Vagina (tissue), 2 donors: ENCODE measurements at regions not wholly inside any gene's neighbourhood (a gene's known extent, or its start where the extent isn't known, plus 50 kb on each side); places are given as distances from the start of the nearest gene placed in this dataset.

Experiments
- POLR2A ChIP-seq, 2 donors: fragments of 450-650 bp; IDR thresholded peaks; one replicate each; pipeline ENCODE4 v1.6.1; 2017; ENCODE audit warnings: antibody characterized with exemption in 2 of 2, mild to moderate bottlenecking in 2 of 2, moderate library complexity in 2 of 2
- POLR2AphosphoS5 ChIP-seq, 2 donors: sonication (generic); formaldehyde crosslinking; IDR thresholded peaks; one replicate each; pipeline ENCODE4 v1.9.0; 2017; ENCODE audit warnings: antibody characterized with exemption in 2 of 2, mild to moderate bottlenecking in 2 of 2, low read depth in 1 of 2; ENCODE audit not compliant: insufficient read depth in 1 of 2
- TF ChIP-seq, protein P1 (sequence below), 3 experiments: fragments of 450-650 bp in 2 of 3; fragments of 200-600 bp in 1 of 3; sonication (generic) in 1 of 3; IDR thresholded peaks; one replicate each; pipeline ENCODE4 v1.5.1; 2017 to 2019; ENCODE audit warnings: antibody characterized with exemption in 3 of 3, mild to moderate bottlenecking in 2 of 3, moderate library complexity in 2 of 3

DNA sequence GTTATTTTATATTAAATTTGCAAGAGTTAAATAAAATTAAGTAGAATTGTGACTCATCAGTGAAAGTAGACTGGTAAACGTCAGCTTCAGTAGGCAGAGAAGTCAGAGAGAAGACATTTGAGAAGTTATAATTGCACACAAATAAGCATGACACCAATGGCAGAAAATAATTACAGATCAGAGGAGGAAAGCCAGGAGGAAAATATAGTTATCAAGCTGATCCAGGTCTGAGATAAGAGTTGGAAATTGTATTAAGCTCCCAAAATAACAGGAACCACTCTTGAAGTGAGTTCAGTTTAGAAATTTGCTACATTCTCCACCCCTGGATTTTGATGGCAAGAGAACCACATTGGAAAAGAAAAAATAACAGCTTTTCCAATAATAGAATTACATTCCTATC is 533.8 kb upstream of the CHORDC1 start:
- TF ChIP-seq, protein P1, sequence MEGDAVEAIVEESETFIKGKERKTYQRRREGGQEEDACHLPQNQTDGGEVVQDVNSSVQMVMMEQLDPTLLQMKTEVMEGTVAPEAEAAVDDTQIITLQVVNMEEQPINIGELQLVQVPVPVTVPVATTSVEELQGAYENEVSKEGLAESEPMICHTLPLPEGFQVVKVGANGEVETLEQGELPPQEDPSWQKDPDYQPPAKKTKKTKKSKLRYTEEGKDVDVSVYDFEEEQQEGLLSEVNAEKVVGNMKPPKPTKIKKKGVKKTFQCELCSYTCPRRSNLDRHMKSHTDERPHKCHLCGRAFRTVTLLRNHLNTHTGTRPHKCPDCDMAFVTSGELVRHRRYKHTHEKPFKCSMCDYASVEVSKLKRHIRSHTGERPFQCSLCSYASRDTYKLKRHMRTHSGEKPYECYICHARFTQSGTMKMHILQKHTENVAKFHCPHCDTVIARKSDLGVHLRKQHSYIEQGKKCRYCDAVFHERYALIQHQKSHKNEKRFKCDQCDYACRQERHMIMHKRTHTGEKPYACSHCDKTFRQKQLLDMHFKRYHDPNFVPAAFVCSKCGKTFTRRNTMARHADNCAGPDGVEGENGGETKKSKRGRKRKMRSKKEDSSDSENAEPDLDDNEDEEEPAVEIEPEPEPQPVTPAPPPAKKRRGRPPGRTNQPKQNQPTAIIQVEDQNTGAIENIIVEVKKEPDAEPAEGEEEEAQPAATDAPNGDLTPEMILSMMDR (IDR thresholded peaks at IDR 0.05), result no peak
- TF ChIP-seq POLR2AphosphoS5 (IDR thresholded peaks at IDR 0.05; ENCODE audit: insufficient read depth in 1 of 2, low read depth in 1 of 2) (no peak), POLR2A (IDR thresholded peaks at IDR 0.05) (no peak)
